Sigmoid colon (tissue), 3 donors: ENCODE measurements at regions not wholly inside any gene's neighbourhood (a gene's known extent, or its start where the extent isn't known, plus 50 kb on each side); places are given as distances from the start of the nearest gene placed in this dataset.

Experiments used
- CTCF ChIP-seq, 4 experiments: fragments of 450-650 bp in 3 of 4; fragments of 200-600 bp in 1 of 4; IDR thresholded peaks; one replicate each; pipeline ENCODE4 v1.5.1; 2016 to 2019; ENCODE audit warnings: antibody characterized with exemption in 4 of 4, mild to moderate bottlenecking in 3 of 4, moderate library complexity in 2 of 4
- POLR2A ChIP-seq, 2 donors: fragments of 450-650 bp; IDR thresholded peaks; one replicate each; pipeline ENCODE4 v1.6.1; 2016; ENCODE audit warnings: antibody characterized with exemption in 2 of 2, mild to moderate bottlenecking in 2 of 2, moderate library complexity in 2 of 2

- TF ChIP-seq CTCF (IDR thresholded peaks at IDR 0.05) (no peak), POLR2A (IDR thresholded peaks at IDR 0.05) (no peak)
Observed at GRCh38 chr2:74759986-74760385, 73.9 kb upstream of the HK2 start.
